Endothelial cell (in vitro differentiated cells): ENCODE measurements at regions not wholly inside any gene's neighbourhood (a gene's known extent, or its start where the extent isn't known, plus 50 kb on each side); places are given as distances from the start of the nearest gene placed in this dataset.

Source experiments
- DNase-seq: peaks from one replicate; pipeline ENCODE4 v3.0.0; 2021; ENCODE audit warnings: low spot score
- H3K27ac Mint-ChIP-seq: one replicate; pipeline ENCODE4 v1.8.0; 2021; ENCODE audit warnings: mixed read lengths, inconsistent platforms; ENCODE audit not compliant: unreplicated experiment
- H3K27me3 Mint-ChIP-seq: one replicate; pipeline ENCODE4 v1.8.0; 2021; ENCODE audit warnings: mild to moderate bottlenecking, moderate library complexity, mixed read lengths, inconsistent platforms; ENCODE audit not compliant: unreplicated experiment
- H3K36me3 Mint-ChIP-seq: one replicate; pipeline ENCODE4 v1.8.0; 2021; ENCODE audit warnings: mild to moderate bottlenecking, low read depth, mixed read lengths, inconsistent platforms; ENCODE audit not compliant: unreplicated experiment
- H3K4me1 Mint-ChIP-seq: one replicate; pipeline ENCODE4 v1.8.0; 2021; ENCODE audit warnings: mild to moderate bottlenecking, mixed read lengths, inconsistent platforms; ENCODE audit not compliant: unreplicated experiment
- H3K4me3 Mint-ChIP-seq: one replicate; pipeline ENCODE4 v1.8.0; 2021; ENCODE audit warnings: mild to moderate bottlenecking, mixed read lengths, inconsistent platforms; ENCODE audit not compliant: unreplicated experiment
- H3K9me3 Mint-ChIP-seq: one replicate; pipeline ENCODE4 v1.8.0; 2021; ENCODE audit warnings: mixed read lengths, inconsistent platforms; ENCODE audit not compliant: unreplicated experiment
- TF ChIP-seq, protein P1 (sequence below): fragments of 200-600 bp; sonication (generic); IDR thresholded peaks from one replicate; pipeline ENCODE4 v1.5.0; 2021; ENCODE audit warnings: antibody characterized with exemption; ENCODE audit not compliant: unreplicated experiment

- no peak overlapping the region for H3K27ac Mint-ChIP-seq
- H3K9me3 Mint-ChIP-seq = no peaks in the 10 kb centered on the region
- H3K4me1 Mint-ChIP-seq = no peaks in the 10 kb centered on the region
- H3K36me3 Mint-ChIP-seq = no peaks in the 10 kb centered on the region
- no peak overlapping the region for H3K4me3 Mint-ChIP-seq
- no peak for DNase-seq
- TF ChIP-seq, protein P1, sequence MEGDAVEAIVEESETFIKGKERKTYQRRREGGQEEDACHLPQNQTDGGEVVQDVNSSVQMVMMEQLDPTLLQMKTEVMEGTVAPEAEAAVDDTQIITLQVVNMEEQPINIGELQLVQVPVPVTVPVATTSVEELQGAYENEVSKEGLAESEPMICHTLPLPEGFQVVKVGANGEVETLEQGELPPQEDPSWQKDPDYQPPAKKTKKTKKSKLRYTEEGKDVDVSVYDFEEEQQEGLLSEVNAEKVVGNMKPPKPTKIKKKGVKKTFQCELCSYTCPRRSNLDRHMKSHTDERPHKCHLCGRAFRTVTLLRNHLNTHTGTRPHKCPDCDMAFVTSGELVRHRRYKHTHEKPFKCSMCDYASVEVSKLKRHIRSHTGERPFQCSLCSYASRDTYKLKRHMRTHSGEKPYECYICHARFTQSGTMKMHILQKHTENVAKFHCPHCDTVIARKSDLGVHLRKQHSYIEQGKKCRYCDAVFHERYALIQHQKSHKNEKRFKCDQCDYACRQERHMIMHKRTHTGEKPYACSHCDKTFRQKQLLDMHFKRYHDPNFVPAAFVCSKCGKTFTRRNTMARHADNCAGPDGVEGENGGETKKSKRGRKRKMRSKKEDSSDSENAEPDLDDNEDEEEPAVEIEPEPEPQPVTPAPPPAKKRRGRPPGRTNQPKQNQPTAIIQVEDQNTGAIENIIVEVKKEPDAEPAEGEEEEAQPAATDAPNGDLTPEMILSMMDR = no peak
- H3K27me3 Mint-ChIP-seq = no peaks in the 10 kb centered on the region
Measured at GRCh38 chrX:10923466-10923865, 187.7 kb upstream of the HCCS start.

DNA sequence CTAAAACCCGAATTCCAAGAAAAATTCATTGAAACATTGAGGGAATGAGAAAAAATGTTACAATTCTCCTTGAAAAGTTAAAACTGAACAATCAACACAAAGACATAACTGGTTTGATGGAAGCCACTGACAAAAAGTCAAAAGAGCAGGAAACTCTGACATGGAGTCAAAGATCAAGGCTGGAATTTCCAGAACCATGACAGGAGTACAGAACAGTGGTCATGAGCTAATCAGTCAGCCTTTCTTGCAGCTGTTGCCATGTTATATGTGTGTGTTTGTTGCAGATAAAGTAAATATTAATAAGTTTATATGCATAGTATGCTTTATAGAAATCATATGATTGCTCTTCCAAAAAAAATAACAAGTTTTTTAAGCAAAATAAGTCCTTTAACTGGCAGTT, 184.7 kb upstream of the HCCS start:
- H3K4me3 Mint-ChIP-seq = no peak overlapping the region
- H3K4me1 Mint-ChIP-seq = no peaks in the 10 kb centered on the region
- H3K36me3 Mint-ChIP-seq = no peaks in the 10 kb centered on the region
- DNase-seq = no peak
- no peaks in the 10 kb centered on the region for H3K27me3 Mint-ChIP-seq
- H3K9me3 Mint-ChIP-seq = no peaks in the 10 kb centered on the region
- TF ChIP-seq, protein P1 = no peak
- no peak overlapping the region for H3K27ac Mint-ChIP-seq

GRCh38 chrX:10926891-10927290, 184.2 kb upstream of the HCCS start:
- TF ChIP-seq, protein P1 = no peak
- DNase-seq = no peak
- H3K4me1 Mint-ChIP-seq = no peaks in the 10 kb centered on the region

GRCh38 chrX:10929747-10930146, 181.4 kb upstream of the HCCS start:
- no peak overlapping the region for H3K4me3 Mint-ChIP-seq
- no peaks in the 10 kb centered on the region for H3K36me3 Mint-ChIP-seq
- H3K4me1 Mint-ChIP-seq = peaks cover 16% of the 10 kb centered on the region
- TF ChIP-seq, protein P1 = no peak
- no peak for DNase-seq
- H3K9me3 Mint-ChIP-seq = no peaks in the 10 kb centered on the region
- no peaks in the 10 kb centered on the region for H3K27me3 Mint-ChIP-seq
- no peak overlapping the region for H3K27ac Mint-ChIP-seq

More at GRCh38 chrX:10926891-10927290, 184.2 kb upstream of the HCCS start:
- no peaks in the 10 kb centered on the region for H3K9me3 Mint-ChIP-seq
- no peak overlapping the region for H3K4me3 Mint-ChIP-seq
- H3K27me3 Mint-ChIP-seq = no peaks in the 10 kb centered on the region
- H3K36me3 Mint-ChIP-seq = no peaks in the 10 kb centered on the region
- no peak overlapping the region for H3K27ac Mint-ChIP-seq

DNA sequence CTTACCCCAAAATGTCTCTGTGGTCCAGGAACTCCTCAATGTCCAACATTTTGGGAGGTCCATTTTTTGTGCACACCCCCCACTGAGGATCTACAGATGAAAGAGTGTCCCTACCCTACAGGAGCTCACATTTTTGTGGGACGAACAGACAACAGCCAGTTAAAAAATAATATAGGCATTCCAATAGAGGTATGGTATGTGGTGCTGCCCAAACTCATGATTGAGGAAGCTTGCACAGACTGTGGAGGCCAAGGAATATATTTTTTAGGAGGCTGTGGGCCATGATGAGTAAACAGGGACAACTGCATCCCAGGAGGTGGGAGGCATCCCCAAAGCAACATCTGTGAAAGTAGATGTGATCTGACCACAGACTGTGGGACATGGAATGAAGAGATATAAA, 181.0 kb upstream of the HCCS start:
- Mint-ChIP-seq H3K4me1 (peaks cover 16% of the 10 kb centered on the region), H3K27ac (no peak overlapping the region), H3K4me3 (no peak overlapping the region), H3K27me3 (no peaks in the 10 kb centered on the region), H3K36me3 (no peaks in the 10 kb centered on the region), H3K9me3 (no peaks in the 10 kb centered on the region)
- TF ChIP-seq, protein P1 = no peak
- no peak for DNase-seq
